ENCODE measurements at regions not wholly inside any gene's neighbourhood (a gene's known extent, or its start where the extent isn't known, plus 50 kb on each side); places are given as distances from the start of the nearest gene placed in this dataset.

DNA sequence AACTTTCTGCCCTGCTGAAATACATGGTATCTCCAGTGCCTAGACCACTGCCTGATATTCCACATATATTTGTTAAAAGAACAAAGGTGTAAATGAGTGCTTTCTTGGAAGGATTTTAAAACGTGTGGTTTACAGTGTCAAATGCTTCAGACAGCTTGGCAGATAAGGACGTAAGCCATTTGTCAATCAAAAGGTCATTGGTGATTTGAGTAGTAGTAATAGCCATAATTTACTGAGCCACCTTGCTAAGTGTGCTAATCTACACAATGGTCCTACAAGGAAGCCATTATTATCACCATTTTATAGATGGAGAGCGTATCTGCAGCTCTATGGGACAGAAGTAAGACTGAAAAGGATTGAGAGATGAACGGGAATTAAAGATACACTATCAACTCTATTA lies 186.8 kb upstream of the MPPED2 start:
- TF ChIP-seq EZH2 (IDR thresholded peaks at IDR 0.05; ENCODE audit: borderline replicate concordance) (no peak), EZH2phosphoT487 (IDR thresholded peaks at IDR 0.05; ENCODE audit: low read depth, severe bottlenecking, unreplicated experiment) (no peak)
- TF ChIP-seq, protein P1, sequence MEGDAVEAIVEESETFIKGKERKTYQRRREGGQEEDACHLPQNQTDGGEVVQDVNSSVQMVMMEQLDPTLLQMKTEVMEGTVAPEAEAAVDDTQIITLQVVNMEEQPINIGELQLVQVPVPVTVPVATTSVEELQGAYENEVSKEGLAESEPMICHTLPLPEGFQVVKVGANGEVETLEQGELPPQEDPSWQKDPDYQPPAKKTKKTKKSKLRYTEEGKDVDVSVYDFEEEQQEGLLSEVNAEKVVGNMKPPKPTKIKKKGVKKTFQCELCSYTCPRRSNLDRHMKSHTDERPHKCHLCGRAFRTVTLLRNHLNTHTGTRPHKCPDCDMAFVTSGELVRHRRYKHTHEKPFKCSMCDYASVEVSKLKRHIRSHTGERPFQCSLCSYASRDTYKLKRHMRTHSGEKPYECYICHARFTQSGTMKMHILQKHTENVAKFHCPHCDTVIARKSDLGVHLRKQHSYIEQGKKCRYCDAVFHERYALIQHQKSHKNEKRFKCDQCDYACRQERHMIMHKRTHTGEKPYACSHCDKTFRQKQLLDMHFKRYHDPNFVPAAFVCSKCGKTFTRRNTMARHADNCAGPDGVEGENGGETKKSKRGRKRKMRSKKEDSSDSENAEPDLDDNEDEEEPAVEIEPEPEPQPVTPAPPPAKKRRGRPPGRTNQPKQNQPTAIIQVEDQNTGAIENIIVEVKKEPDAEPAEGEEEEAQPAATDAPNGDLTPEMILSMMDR (IDR thresholded peaks at IDR 0.05; ENCODE audit: poor library complexity) = no peak

All from hepatocyte (in vitro differentiated cells).